H9 (cell line): ENCODE measurements at regions not wholly inside any gene's neighbourhood (a gene's known extent, or its start where the extent isn't known, plus 50 kb on each side); places are given as distances from the start of the nearest gene placed in this dataset.

Experiments
- DNase-seq: peaks from one replicate; pipeline ENCODE4 v3.0.0-alpha.2; 2017
- H2AFZ ChIP-seq: one replicate; pipeline ENCODE4 v1.6.1; 2013; ENCODE audit warnings: mild to moderate bottlenecking, low read length, control low read depth, moderate library complexity
- H2AK5ac ChIP-seq: 2 replicates; pipeline ENCODE4 v1.6.1; 2013; ENCODE audit warnings: low read length, control low read depth, mixed read lengths; ENCODE audit not compliant: insufficient read length
- H2BK120ac ChIP-seq: one replicate; pipeline ENCODE4 v1.6.1; 2013; ENCODE audit warnings: low read depth, mild to moderate bottlenecking, low read length, control low read depth, inconsistent platforms; ENCODE audit not compliant: poor library complexity, severe bottlenecking
- H2BK12ac ChIP-seq: 2 replicates; pipeline ENCODE4 v1.6.1; 2013; ENCODE audit warnings: low read length, control low read depth, mixed read lengths, low read depth; ENCODE audit not compliant: insufficient read length
- H2BK15ac ChIP-seq: 2 replicates; pipeline ENCODE4 v1.6.1; 2013; ENCODE audit warnings: low read depth, low read length, control low read depth
- H2BK20ac ChIP-seq: one replicate; pipeline ENCODE4 v1.6.1; 2013; ENCODE audit warnings: low read depth, mild to moderate bottlenecking, low read length, control low read depth, inconsistent platforms; ENCODE audit not compliant: poor library complexity, severe bottlenecking
- H2BK5ac ChIP-seq: 2 replicates; pipeline ENCODE4 v1.6.1; 2013; ENCODE audit warnings: low read length, control low read depth, mixed read lengths; ENCODE audit not compliant: insufficient read length
- H3K14ac ChIP-seq: 2 replicates; pipeline ENCODE4 v1.6.1; 2013; ENCODE audit warnings: low read length, control low read depth; ENCODE audit not compliant: insufficient read depth
- H3K18ac ChIP-seq: 2 replicates; pipeline ENCODE4 v1.6.1; 2013; ENCODE audit warnings: low read depth, mild to moderate bottlenecking, mixed read lengths, low read length, control low read depth; ENCODE audit not compliant: insufficient read length
- H3K23ac ChIP-seq: 2 replicates; pipeline ENCODE4 v1.6.1; 2013; ENCODE audit warnings: low read length, control low read depth, mixed read lengths, low read depth; ENCODE audit not compliant: insufficient read length
- H3K23me2 ChIP-seq: 2 replicates; pipeline ENCODE4 v1.6.1; 2013; ENCODE audit warnings: low read depth, mild to moderate bottlenecking, mixed read lengths, low read length, control low read depth; ENCODE audit not compliant: insufficient read length, poor library complexity, severe bottlenecking
- H3K27ac ChIP-seq: 2 replicates; pipeline ENCODE4 v1.5.1; 2013; ENCODE audit warnings: low read length, control low read depth, mixed read lengths, low read depth; ENCODE audit not compliant: insufficient read length
- H3K27me3 ChIP-seq: 2 replicates; pipeline ENCODE4 v1.6.1; 2013; ENCODE audit warnings: low read length, control low read depth, inconsistent platforms; ENCODE audit not compliant: insufficient read depth
- H3K4ac ChIP-seq: 2 replicates; pipeline ENCODE4 v1.6.1; 2013; ENCODE audit warnings: low read depth, mild to moderate bottlenecking, control low read depth, inconsistent platforms, low read length, moderate library complexity
- H3K4me1 ChIP-seq: 2 replicates; pipeline ENCODE4 v1.6.1; 2013; ENCODE audit warnings: low read length, control low read depth, inconsistent platforms; ENCODE audit not compliant: insufficient read depth
- H3K4me2 ChIP-seq: 2 replicates; pipeline ENCODE4 v1.6.1; 2013; ENCODE audit warnings: low read length, control low read depth, mixed read lengths; ENCODE audit not compliant: insufficient read length, insufficient read depth
- H3K56ac ChIP-seq: 2 replicates; pipeline ENCODE4 v1.6.1; 2013; ENCODE audit warnings: low read depth, mild to moderate bottlenecking, mixed read lengths, low read length, control low read depth; ENCODE audit not compliant: insufficient read length
- H3K79me1 ChIP-seq: 2 replicates; pipeline ENCODE4 v1.6.1; 2013; ENCODE audit warnings: low read depth, mild to moderate bottlenecking, moderate library complexity, low read length, control low read depth, inconsistent platforms; ENCODE audit not compliant: insufficient read depth, poor library complexity, severe bottlenecking
- H3K79me2 ChIP-seq: 2 replicates; pipeline ENCODE4 v1.6.1; 2013; ENCODE audit warnings: low read length, control low read depth, inconsistent platforms; ENCODE audit not compliant: insufficient read depth
- H3K9ac ChIP-seq: 2 replicates; pipeline ENCODE4 v1.6.1; 2013; ENCODE audit warnings: low read length, control low read depth, mixed read lengths; ENCODE audit not compliant: insufficient read length; ENCODE audit errors: extremely low read depth
- H3K9me3 ChIP-seq: one replicate; pipeline ENCODE4 v1.6.1; 2013; ENCODE audit warnings: low read depth, low read length, inconsistent platforms; ENCODE audit not compliant: control insufficient read depth
- H3T11ph ChIP-seq: one replicate; pipeline ENCODE4 v1.6.1; 2013; ENCODE audit warnings: mild to moderate bottlenecking, low read length, control low read depth, inconsistent platforms
- H4K20me1 ChIP-seq: one replicate; pipeline ENCODE4 v1.6.1; 2013; ENCODE audit not compliant: control insufficient read depth, insufficient read length, insufficient read depth
- H4K5ac ChIP-seq: 2 replicates; pipeline ENCODE4 v1.6.1; 2013; ENCODE audit warnings: low read depth, mild to moderate bottlenecking, mixed read lengths, low read length, control low read depth; ENCODE audit not compliant: insufficient read length
- H4K8ac ChIP-seq: replicated peaks from 2 replicates; pipeline ENCODE4 v1.6.1; 2013; ENCODE audit warnings: low read length, control low read depth, mixed read lengths, low read depth; ENCODE audit not compliant: insufficient read length
- H4K91ac ChIP-seq: 2 replicates; pipeline ENCODE4 v1.6.1; 2013; ENCODE audit warnings: low read depth, mild to moderate bottlenecking, moderate library complexity, mixed read lengths, low read length, control low read depth; ENCODE audit not compliant: insufficient read length
- H3K27ac Mint-ChIP-seq, 3 experiments: 2 replicates in 2 of 3; 3 replicates in 1 of 3; pipeline ENCODE4 v1.8.0; 2020 to 2021; ENCODE audit warnings: mixed read lengths in 3 of 3, mild to moderate bottlenecking in 1 of 3, moderate library complexity in 1 of 3
- H3K27me3 Mint-ChIP-seq: 2 replicates; pipeline ENCODE4 v1.8.0; 2021; ENCODE audit warnings: low read depth, mild to moderate bottlenecking, moderate library complexity, mixed read lengths
- H3K36me3 Mint-ChIP-seq, 3 experiments: 2 replicates in 2 of 3; 3 replicates in 1 of 3; pipeline ENCODE4 v1.8.0; 2020 to 2021; ENCODE audit warnings: low read depth in 3 of 3, mixed read lengths in 3 of 3; ENCODE audit not compliant: insufficient read depth in 1 of 3
- H3K4me1 Mint-ChIP-seq, 2 experiments: 2 replicates each; pipeline ENCODE4 v1.8.0; 2020; ENCODE audit warnings: mixed read lengths in 2 of 2
- H3K4me3 Mint-ChIP-seq, 2 experiments: 2 replicates in 1 of 2; 3 replicates in 1 of 2; pipeline ENCODE4 v1.8.0; 2020 to 2021; ENCODE audit warnings: mild to moderate bottlenecking in 2 of 2, mixed read lengths in 2 of 2, moderate library complexity in 1 of 2
- H3K9me3 Mint-ChIP-seq, 2 experiments: 2 replicates in 1 of 2; 3 replicates in 1 of 2; pipeline ENCODE4 v1.8.0; 2020; ENCODE audit warnings: mild to moderate bottlenecking in 2 of 2, mixed read lengths in 2 of 2, moderate library complexity in 1 of 2
- CTCF ChIP-seq: fragments of 200-600 bp; sonication (generic); conservative IDR thresholded peaks from 3 replicates; pipeline ENCODE4 v1.8.0; 2021; ENCODE audit warnings: antibody characterized with exemption, mild to moderate bottlenecking

- Histone ChIP-seq H2BK12ac (no peak overlapping the region), H4K5ac (no peak overlapping the region), H3K4ac (no peak overlapping the region), H2BK120ac (no peak overlapping the region), H3K27me3 (no peaks in the 10 kb centered on the region), H3K79me1 (no peaks in the 10 kb centered on the region), H2BK20ac (no peak overlapping the region), H3K79me2 (no peaks in the 10 kb centered on the region), H4K8ac (no peak overlapping the region), H3K23me2 (no peaks in the 10 kb centered on the region), H3T11ph (no peak overlapping the region), H4K91ac (no peak overlapping the region), H3K9ac (no peak overlapping the region), H3K4me1 (no peaks in the 10 kb centered on the region), H3K18ac (no peak overlapping the region), H3K56ac (no peak overlapping the region), H2AK5ac (no peak overlapping the region), H2BK5ac (no peak overlapping the region), H3K14ac (no peak overlapping the region), H3K9me3 (no peaks in the 10 kb centered on the region), H4K20me1 (no peaks in the 10 kb centered on the region), H2AFZ (no peak overlapping the region), H3K4me2 (no peak overlapping the region), H2BK15ac (no peak overlapping the region), H3K23ac (no peak overlapping the region), H3K27ac (no peak overlapping the region)
- H3K4me1 Mint-ChIP-seq, result no peaks in the 10 kb centered on the region
- H3K27me3 Mint-ChIP-seq, result peaks cover 2% of the 10 kb centered on the region
- no peak for DNase-seq
- no peaks in the 10 kb centered on the region for H3K9me3 Mint-ChIP-seq
- no peak for TF ChIP-seq CTCF
- H3K4me3 Mint-ChIP-seq, result no peak overlapping the region
- H3K36me3 Mint-ChIP-seq, result no peaks in the 10 kb centered on the region
- no peak overlapping the region for H3K27ac Mint-ChIP-seq
Measured at GRCh38 chr2:67567886-67568285, 170.8 kb downstream of the ETAA1 start.
